HEK293T (cell line): ENCODE measurements at regions not wholly inside any gene's neighbourhood (a gene's known extent, or its start where the extent isn't known, plus 50 kb on each side); places are given as distances from the start of the nearest gene placed in this dataset.

Experiments used
- CTCF ChIA-PET: fragments of 350-600 bp; formaldehyde crosslinking; extraction: SDS; loops from one replicate; lab custom pipeline; 2021; ENCODE audit warnings: antibody characterized with exemption, inconsistent platforms; lab: Yijun Ruan, JAX
- POLR2A ChIA-PET: fragments of 350-600 bp; formaldehyde crosslinking; extraction: SDS; loops from one replicate; lab custom pipeline; 2020; ENCODE audit warnings: antibody characterized with exemption, inconsistent platforms; lab: Yijun Ruan, JAX
- DNase-seq: peaks from one replicate; pipeline ENCODE4 v3.0.0; 2012; ENCODE audit warnings: mixed read lengths; ENCODE audit errors: extremely low spot score
- ARNT ChIP-seq: fragments of 450-650 bp; IDR thresholded peaks from 2 replicates; pipeline ENCODE4 v1.6.1; 2017; ENCODE audit warnings: mild to moderate bottlenecking
- BHLHE40 ChIP-seq: fragments of 450-650 bp; IDR thresholded peaks from 2 replicates; pipeline ENCODE4 v1.6.1; 2016; ENCODE audit warnings: mild to moderate bottlenecking, moderate library complexity, borderline replicate concordance
- CTBP1 ChIP-seq: fragments of 450-650 bp; IDR thresholded peaks from 2 replicates; pipeline ENCODE4 v1.6.1; 2016; ENCODE audit warnings: borderline replicate concordance
- ELF4 ChIP-seq: fragments of 450-650 bp; IDR thresholded peaks from 2 replicates; pipeline ENCODE4 v1.6.1; 2017; ENCODE audit warnings: antibody characterized with exemption
- FOXA1 ChIP-seq: fragments of 450-650 bp; IDR thresholded peaks from 2 replicates; pipeline ENCODE4 v1.6.1; 2016; ENCODE audit warnings: mild to moderate bottlenecking
- FOXK2 ChIP-seq: fragments of 450-650 bp; IDR thresholded peaks from 2 replicates; pipeline ENCODE4 v1.6.1; 2016; ENCODE audit warnings: mild to moderate bottlenecking
- FOXM1 ChIP-seq: fragments of 450-650 bp; IDR thresholded peaks from 2 replicates; pipeline ENCODE4 v1.6.1; 2017; ENCODE audit warnings: mild to moderate bottlenecking, borderline replicate concordance
- HDGF ChIP-seq: fragments of 450-650 bp; IDR thresholded peaks from 2 replicates; pipeline ENCODE4 v1.6.1; 2017; ENCODE audit warnings: antibody characterized with exemption, borderline replicate concordance
- L3MBTL2 ChIP-seq: fragments of 450-650 bp; conservative IDR thresholded peaks from 2 replicates; pipeline ENCODE4 v1.6.1; 2016; ENCODE audit warnings: mild to moderate bottlenecking
- LEF1 ChIP-seq: fragments of 450-650 bp; IDR thresholded peaks from 2 replicates; pipeline ENCODE4 v1.6.1; 2017; ENCODE audit warnings: mild to moderate bottlenecking, borderline replicate concordance
- NFRKB ChIP-seq: fragments of 450-650 bp; IDR thresholded peaks from 2 replicates; pipeline ENCODE4 v1.6.1; 2016; ENCODE audit warnings: mild to moderate bottlenecking, moderate library complexity
- PKNOX1 ChIP-seq: fragments of 450-650 bp; IDR thresholded peaks from 2 replicates; pipeline ENCODE4 v1.6.1; 2016
- SP1 ChIP-seq: fragments of 450-650 bp; IDR thresholded peaks from 2 replicates; pipeline ENCODE4 v1.6.1; 2017
- SUZ12 ChIP-seq: fragments of 450-650 bp; IDR thresholded peaks from 2 replicates; pipeline ENCODE4 v1.6.1; 2016; ENCODE audit warnings: mild to moderate bottlenecking
- TARDBP ChIP-seq: fragments of 450-650 bp; IDR thresholded peaks from 2 replicates; pipeline ENCODE4 v1.6.1; 2016
- ZNF384 ChIP-seq: fragments of 450-650 bp; IDR thresholded peaks from 2 replicates; pipeline ENCODE4 v1.6.1; 2016

DNA sequence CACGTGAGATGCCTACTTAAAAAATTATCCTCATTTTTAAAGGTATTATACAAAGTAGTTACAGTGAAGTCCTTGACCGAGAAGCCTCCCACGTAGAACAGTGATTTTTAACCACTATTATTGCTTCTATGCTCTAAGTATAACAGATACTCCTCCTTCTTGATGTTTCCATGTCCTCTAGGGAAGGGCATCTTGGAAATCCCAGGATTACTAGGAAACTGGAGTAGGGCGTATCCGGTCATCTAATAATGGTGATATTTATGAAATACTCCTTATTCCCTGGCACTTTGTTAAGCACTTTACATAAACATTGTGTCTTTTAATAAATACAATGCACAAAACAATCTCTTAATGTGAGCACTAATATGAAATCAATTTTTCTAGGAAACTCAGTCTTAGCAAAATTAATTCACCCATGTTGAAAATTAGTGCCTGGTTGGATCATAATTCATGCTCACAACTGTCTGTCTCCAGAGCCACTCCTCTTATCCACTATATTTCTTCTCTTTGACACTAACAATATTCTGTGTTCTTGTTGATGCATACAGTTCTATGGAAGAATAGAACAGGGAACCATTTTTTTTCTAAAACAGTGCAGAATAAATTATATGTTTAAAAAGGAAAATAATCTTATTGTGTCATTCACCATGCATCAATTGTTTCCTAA lies 128.6 kb upstream of the SEMA3E start:
- ChIA-PET CTCF (no interaction called here), POLR2A (no interaction called here)
- DNase-seq, result no peak
- TF ChIP-seq BHLHE40, result no peak
- no peak for TF ChIP-seq FOXM1
- no peak for TF ChIP-seq ARNT
- no peak for TF ChIP-seq FOXK2
- TF ChIP-seq SUZ12, result no peak
- TF ChIP-seq PKNOX1, result no peak
- TF ChIP-seq FOXA1, result no peak
- TF ChIP-seq ZNF384, result no peak
- no peak for TF ChIP-seq CTBP1
- no peak for TF ChIP-seq L3MBTL2

DNA sequence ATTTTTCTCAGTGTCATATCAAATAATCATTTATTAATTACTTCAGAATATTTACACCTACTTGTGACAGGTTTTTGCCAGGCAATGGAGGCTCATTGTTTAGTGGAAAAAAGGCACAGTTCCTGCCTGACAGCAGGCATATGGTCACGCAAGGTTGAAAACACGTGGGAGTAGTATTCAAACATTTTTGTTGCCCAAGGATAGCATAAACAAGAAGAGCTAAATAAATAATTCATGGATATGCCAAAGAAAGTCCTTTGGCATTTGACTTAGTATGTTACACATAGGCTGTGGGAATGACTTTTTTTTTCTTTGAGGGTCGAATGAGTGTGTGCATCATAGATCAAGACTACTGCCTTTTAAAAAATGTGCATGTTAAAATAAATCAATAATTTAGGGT lies 120.5 kb upstream of the SEMA3E start:
- CTCF ChIA-PET, result no interaction called here
- DNase-seq, result no peak
- TF ChIP-seq PKNOX1 (no peak), HDGF (no peak), ELF4 (no peak)
- POLR2A ChIA-PET, result no interaction called here

DNA sequence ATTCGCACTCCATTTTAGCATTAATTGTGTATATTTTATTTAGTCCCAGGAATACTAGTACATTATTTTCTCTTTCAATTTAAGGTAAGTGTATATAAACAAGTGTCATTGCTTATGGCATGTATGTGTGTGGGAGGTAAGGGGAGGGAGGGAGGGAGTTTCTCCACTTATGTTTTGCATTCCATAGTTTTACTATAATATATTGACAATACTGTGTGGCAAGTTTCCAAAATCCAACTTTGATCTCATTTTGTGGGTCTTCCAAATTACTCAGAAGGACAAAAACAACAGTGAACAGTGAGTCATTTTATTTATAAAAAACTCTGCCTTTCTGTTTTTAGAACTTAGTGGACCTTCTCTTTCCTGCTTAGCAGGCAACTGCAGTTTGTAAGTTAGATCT lies 102.3 kb upstream of the SEMA3E start:
- TF ChIP-seq BHLHE40, result no peak
- no peak for TF ChIP-seq SUZ12
- TF ChIP-seq LEF1, result no peak
- DNase-seq, result no peak
- POLR2A ChIA-PET, result no interaction called here
- CTCF ChIA-PET, result no interaction called here

DNA sequence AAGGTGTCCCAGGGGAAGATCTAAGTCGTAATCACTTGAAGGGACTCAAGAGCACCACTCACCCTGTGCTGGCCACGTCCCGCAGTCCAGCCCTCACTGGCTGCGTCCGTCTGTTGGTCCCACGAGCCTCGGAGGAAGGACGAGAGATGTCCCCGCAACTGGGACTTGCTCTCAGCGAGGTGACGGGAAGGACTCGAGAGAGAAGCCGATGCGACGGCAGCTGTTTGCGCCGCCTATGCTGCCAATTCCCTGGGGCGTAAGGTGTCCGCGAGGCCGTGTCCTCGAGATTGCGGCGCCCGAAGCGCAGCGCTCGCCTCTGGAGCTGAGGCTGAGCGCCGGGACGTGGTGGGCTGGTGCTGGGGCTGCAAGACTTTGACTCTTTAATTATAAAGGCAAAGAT lies 100.6 kb upstream of the SEMA3E start:
- TF ChIP-seq NFRKB (no peak), LEF1 (no peak), CTBP1 (no peak)
- POLR2A ChIA-PET, result no interaction called here
- no peak for DNase-seq
- CTCF ChIA-PET, result no interaction called here

DNA sequence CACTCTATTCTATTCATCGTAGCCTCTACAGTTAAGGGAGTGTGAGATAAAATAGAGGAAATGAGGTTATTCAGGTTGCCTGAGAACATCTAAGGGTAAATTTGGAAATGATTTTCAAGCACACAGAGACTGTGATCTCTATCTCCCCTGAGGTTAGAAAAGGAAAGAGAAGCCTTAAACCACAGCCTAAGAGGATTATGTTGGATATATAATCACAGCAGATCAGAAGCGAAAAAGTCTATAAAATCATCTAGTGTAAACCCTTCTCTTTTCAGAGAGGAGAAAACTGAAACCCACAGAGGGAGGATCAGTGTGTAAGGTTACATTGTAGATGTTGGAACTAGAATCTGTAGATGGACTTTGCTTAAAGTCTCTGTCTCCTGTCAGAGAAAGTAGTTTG lies 90.6 kb upstream of the SEMA3E start:
- TF ChIP-seq FOXM1 (no peak), SUZ12 (no peak)
- CTCF ChIA-PET, result no interaction called here
- no peak for DNase-seq
- POLR2A ChIA-PET, result no interaction called here

- no peak for DNase-seq
- CTCF ChIA-PET, result no interaction called here
- POLR2A ChIA-PET, result interaction anchor here (0.5 to 0.6 kb wide), 2 partner anchors 27 to 47 kb away, joined by 3 read pairs; no protein-coding TSS in a partner anchor
- TF ChIP-seq L3MBTL2, result no peak
- no peak for TF ChIP-seq TARDBP
- TF ChIP-seq ELF4, result no peak
- TF ChIP-seq HDGF, result no peak
- TF ChIP-seq SUZ12, result no peak
- no peak for TF ChIP-seq LEF1
- TF ChIP-seq CTBP1, result no peak
- no peak for TF ChIP-seq FOXM1
- no peak for TF ChIP-seq SP1
- no peak for TF ChIP-seq BHLHE40
- no peak for TF ChIP-seq ARNT
Observed at GRCh38 chr7:83738291-83738835, 89.4 kb upstream of the SEMA3E start.

GRCh38 chr7:83732305-83732704 lies 83.4 kb upstream of the SEMA3E start:
- CTCF ChIA-PET, result interaction anchor here (0.6 kb wide), 2 partner anchors 203 to 242 kb away, joined by 4 to 5 read pairs; no protein-coding TSS in a partner anchor
- POLR2A ChIA-PET, result no interaction called here
- DNase-seq, result no peak

More at GRCh38 chr7:83732305-83732704, 83.4 kb upstream of the SEMA3E start:
- TF ChIP-seq ELF4, result no peak
- TF ChIP-seq HDGF, result no peak
- no peak for TF ChIP-seq SP1
- TF ChIP-seq CTBP1, result no peak
- TF ChIP-seq L3MBTL2, result no peak
- no peak for TF ChIP-seq TARDBP
- TF ChIP-seq SUZ12, result no peak
- TF ChIP-seq FOXA1, result no peak
- TF ChIP-seq FOXK2, result no peak
- TF ChIP-seq PKNOX1, result no peak
- TF ChIP-seq NFRKB, result no peak
- no peak for TF ChIP-seq BHLHE40
- no peak for TF ChIP-seq ARNT
- no peak for TF ChIP-seq FOXM1
